Kidney glomerular epithelial cell (primary cell): ENCODE measurements at regions not wholly inside any gene's neighbourhood (a gene's known extent, or its start where the extent isn't known, plus 50 kb on each side); places are given as distances from the start of the nearest gene placed in this dataset.
A peak's percentile ranks its signal among the peaks of the same experiment; 100 is the strongest.

ENCODE experiments used
- DNase-seq: peaks from one replicate; lab custom pipeline; 2025; lab: John Stamatoyannopoulos, UW

- DNase-seq, result no peak
Observed at GRCh38 chr13:34416971-34417380, 525.1 kb upstream of the NBEA start.

- no peak for DNase-seq
Observed at GRCh38 chr13:34417896-34418295, 524.2 kb upstream of the NBEA start.

GRCh38 chr13:34419025-34419424, 523.0 kb upstream of the NBEA start:
- DNase-seq, result no peak

- no peak for DNase-seq
Observed at GRCh38 chr13:34419755-34420154, 522.3 kb upstream of the NBEA start.

GRCh38 chr13:34420702-34421346, 521.2 kb upstream of the NBEA start:
- DNase-seq, result no peak

GRCh38 chr13:34421347-34421719, 520.7 kb upstream of the NBEA start:
- DNase-seq, result no peak

GRCh38 chr13:34421858-34422475, 520.1 kb upstream of the NBEA start:
- DNase-seq, result no peak

GRCh38 chr13:34422956-34423355, 519.1 kb upstream of the NBEA start:
- DNase-seq, result no peak

GRCh38 chr13:34425327-34425949, 516.6 kb upstream of the NBEA start:
- no peak for DNase-seq

- DNase-seq, result no peak
Observed at GRCh38 chr13:34428911-34429310, 513.2 kb upstream of the NBEA start.

GRCh38 chr13:34430294-34430693, 511.8 kb upstream of the NBEA start:
- no peak for DNase-seq

- DNase-seq, result no peak
Observed at GRCh38 chr13:34431827-34432581, 510.1 kb upstream of the NBEA start.

- DNase-seq, result no peak
Observed at GRCh38 chr13:34435338-34435737, 506.7 kb upstream of the NBEA start.

- DNase-seq, result no peak
Observed at GRCh38 chr13:34437873-34438272, 504.2 kb upstream of the NBEA start.

GRCh38 chr13:34452831-34453230, 489.2 kb upstream of the NBEA start:
- no peak for DNase-seq

- no peak for DNase-seq
Observed at GRCh38 chr13:34458756-34459715, 483.0 kb upstream of the NBEA start.

GRCh38 chr13:34459856-34460255, 482.2 kb upstream of the NBEA start:
- DNase-seq, result no peak

- DNase-seq, result peak; percentile 51
Observed at GRCh38 chr13:34462843-34463242, 479.2 kb upstream of the NBEA start.

GRCh38 chr13:34464011-34464410, 478.1 kb upstream of the NBEA start:
- no peak for DNase-seq

GRCh38 chr13:34465423-34465922, 476.6 kb upstream of the NBEA start:
- no peak for DNase-seq

GRCh38 chr13:34466301-34466700, 475.8 kb upstream of the NBEA start:
- no peak for DNase-seq
